Mesothelial cell of epicardium (in vitro differentiated cells): ENCODE measurements at regions not wholly inside any gene's neighbourhood (a gene's known extent, or its start where the extent isn't known, plus 50 kb on each side); places are given as distances from the start of the nearest gene placed in this dataset.
A peak's percentile ranks its signal among the peaks of the same experiment; 100 is the strongest.

Source experiments
- DNase-seq, 2 experiments: peaks; one replicate each; pipeline ENCODE4 v3.0.0; 2021; ENCODE audit warnings: low spot score in 2 of 2; ENCODE audit not compliant: unreplicated experiment in 2 of 2
- H3K27ac Mint-ChIP-seq: 2 replicates; pipeline ENCODE4 v1.8.0; 2021; ENCODE audit warnings: mixed read lengths
- H3K27me3 Mint-ChIP-seq: 2 replicates; pipeline ENCODE4 v1.8.0; 2021; ENCODE audit warnings: low read depth, mixed read lengths
- H3K36me3 Mint-ChIP-seq: 2 replicates; pipeline ENCODE4 v1.8.0; 2021; ENCODE audit warnings: mixed read lengths
- H3K4me1 Mint-ChIP-seq: 2 replicates; pipeline ENCODE4 v1.8.0; 2021; ENCODE audit warnings: mixed read lengths
- H3K4me3 Mint-ChIP-seq: 2 replicates; pipeline ENCODE4 v1.8.0; 2021; ENCODE audit warnings: mild to moderate bottlenecking, moderate library complexity, mixed read lengths
- H3K9me3 Mint-ChIP-seq: 2 replicates; pipeline ENCODE4 v1.8.0; 2021; ENCODE audit warnings: mixed read lengths
- CTCF ChIP-seq: fragments of 200-600 bp; sonication (generic); IDR thresholded peaks from one replicate; pipeline ENCODE4 v1.5.0; 2021; ENCODE audit warnings: antibody characterized with exemption; ENCODE audit not compliant: unreplicated experiment

- no peaks in the 10 kb centered on the region for H3K36me3 Mint-ChIP-seq
- TF ChIP-seq CTCF = peak; percentile 90
- DNase-seq = peak; percentile 61 to 92
- H3K27me3 Mint-ChIP-seq = peaks cover 23% of the 10 kb centered on the region
- H3K9me3 Mint-ChIP-seq = no peaks in the 10 kb centered on the region
- H3K27ac Mint-ChIP-seq = peak overlapping the region; percentile 23
- H3K4me1 Mint-ChIP-seq = peaks cover 45% of the 10 kb centered on the region
- no peak overlapping the region for H3K4me3 Mint-ChIP-seq
These were observed 268.2 kb downstream of the CDC5L start for GRCh38 chr6:44655412-44656342.

- Mint-ChIP-seq H3K27ac (no peak overlapping the region), H3K4me1 (peaks cover 47% of the 10 kb centered on the region), H3K4me3 (no peak overlapping the region), H3K36me3 (no peaks in the 10 kb centered on the region), H3K9me3 (no peaks in the 10 kb centered on the region), H3K27me3 (peaks cover 16% of the 10 kb centered on the region)
- DNase-seq = no peak
- TF ChIP-seq CTCF = no peak
These were observed 269.2 kb downstream of the CDC5L start for GRCh38 chr6:44656691-44657090.

- no peak overlapping the region for H3K4me3 Mint-ChIP-seq
- H3K36me3 Mint-ChIP-seq = no peaks in the 10 kb centered on the region
- DNase-seq = no peak
- H3K27me3 Mint-ChIP-seq = peaks cover 13% of the 10 kb centered on the region
- H3K9me3 Mint-ChIP-seq = no peaks in the 10 kb centered on the region
- H3K4me1 Mint-ChIP-seq = peaks cover 45% of the 10 kb centered on the region
- H3K27ac Mint-ChIP-seq = no peak overlapping the region
- no peak for TF ChIP-seq CTCF
These were observed 269.8 kb downstream of the CDC5L start for GRCh38 chr6:44657206-44657819.

GRCh38 chr6:44658571-44658970 is 271.1 kb downstream of the CDC5L start:
- Mint-ChIP-seq H3K36me3 (no peaks in the 10 kb centered on the region), H3K27me3 (peaks cover 8% of the 10 kb centered on the region), H3K4me1 (peaks cover 55% of the 10 kb centered on the region), H3K9me3 (no peaks in the 10 kb centered on the region), H3K4me3 (no peak overlapping the region), H3K27ac (no peak overlapping the region)
- no peak for TF ChIP-seq CTCF
- no peak for DNase-seq

GRCh38 chr6:44659726-44660125 is 272.2 kb downstream of the CDC5L start:
- no peak for DNase-seq
- no peak for TF ChIP-seq CTCF
- H3K4me1 Mint-ChIP-seq = peaks cover 58% of the 10 kb centered on the region

More at GRCh38 chr6:44659726-44660125, 272.2 kb downstream of the CDC5L start:
- H3K36me3 Mint-ChIP-seq = no peaks in the 10 kb centered on the region
- H3K9me3 Mint-ChIP-seq = no peaks in the 10 kb centered on the region
- H3K4me3 Mint-ChIP-seq = no peak overlapping the region
- peaks cover 8% of the 10 kb centered on the region for H3K27me3 Mint-ChIP-seq
- no peak overlapping the region for H3K27ac Mint-ChIP-seq
